C4-2B (cell line): ENCODE measurements at regions not wholly inside any gene's neighbourhood (a gene's known extent, or its start where the extent isn't known, plus 50 kb on each side); places are given as distances from the start of the nearest gene placed in this dataset.

ENCODE experiments used
- CTCF ChIP-seq: fragments of 450-650 bp; conservative IDR thresholded peaks from 2 replicates; pipeline ENCODE4 v1.5.1; 2017; ENCODE audit warnings: mild to moderate bottlenecking
- ZFX ChIP-seq: fragments of 450-650 bp; IDR thresholded peaks from 2 replicates; pipeline ENCODE4 v1.6.1; 2017

- TF ChIP-seq CTCF (no peak), ZFX (no peak)
These were observed 87.4 kb upstream of the PHYHIPL start for GRCh38 chr10:59088912-59089573.
